GM20431 (cell line): ENCODE measurements at regions not wholly inside any gene's neighbourhood (a gene's known extent, or its start where the extent isn't known, plus 50 kb on each side); places are given as distances from the start of the nearest gene placed in this dataset.
"Not testable (repeated sequence)": the region's sequence is repeated elsewhere in the genome, so short reads cannot be mapped to it uniquely, and the experiment has no call there.

ENCODE experiments used
- in situ Hi-C: fragments of 300-500 bp; cut with MseI, MboI; formaldehyde crosslinking; loops from one replicate; pipeline ENCODE4 v1.15.0; 2020; ENCODE audit warnings: low sequenced_read_pairs; ENCODE audit not compliant: unreplicated experiment

- in situ Hi-C loops: no loop called here
Measured at GRCh38 chr7:119713606-119714005, 559.4 kb upstream of the KCND2 start.

DNA sequence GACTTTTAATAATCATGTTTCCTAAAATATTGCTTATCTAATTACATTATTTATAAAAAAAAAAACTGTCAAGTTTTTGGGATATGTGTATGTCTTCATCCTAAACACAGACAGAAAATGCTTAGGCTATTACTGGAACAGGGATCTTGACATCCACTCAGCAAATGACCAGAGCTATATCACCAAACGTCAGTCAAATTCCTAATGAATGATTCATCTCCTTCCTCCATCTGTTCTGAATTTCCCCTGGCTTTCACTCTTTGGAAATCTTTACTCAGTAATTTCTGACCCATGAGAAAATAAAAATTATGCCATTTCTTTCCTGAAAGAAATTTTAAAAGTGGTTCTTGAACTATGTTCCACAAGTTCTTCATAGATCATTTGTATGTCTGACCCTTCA lies 552.4 kb upstream of the KCND2 start:
- in situ Hi-C loops: no loop called here

GRCh38 chr7:119724041-119724792 lies 548.8 kb upstream of the KCND2 start:
- in situ Hi-C loops: no loop called here

- in situ Hi-C loops: no loop called here
Measured at GRCh38 chr7:119733127-119733879, 539.7 kb upstream of the KCND2 start.

- in situ Hi-C loops: no loop called here
Measured at GRCh38 chr7:119737390-119737789, 535.6 kb upstream of the KCND2 start.

GRCh38 chr7:119745280-119745679 lies 527.7 kb upstream of the KCND2 start:
- in situ Hi-C loops: not testable (repeated sequence)

DNA sequence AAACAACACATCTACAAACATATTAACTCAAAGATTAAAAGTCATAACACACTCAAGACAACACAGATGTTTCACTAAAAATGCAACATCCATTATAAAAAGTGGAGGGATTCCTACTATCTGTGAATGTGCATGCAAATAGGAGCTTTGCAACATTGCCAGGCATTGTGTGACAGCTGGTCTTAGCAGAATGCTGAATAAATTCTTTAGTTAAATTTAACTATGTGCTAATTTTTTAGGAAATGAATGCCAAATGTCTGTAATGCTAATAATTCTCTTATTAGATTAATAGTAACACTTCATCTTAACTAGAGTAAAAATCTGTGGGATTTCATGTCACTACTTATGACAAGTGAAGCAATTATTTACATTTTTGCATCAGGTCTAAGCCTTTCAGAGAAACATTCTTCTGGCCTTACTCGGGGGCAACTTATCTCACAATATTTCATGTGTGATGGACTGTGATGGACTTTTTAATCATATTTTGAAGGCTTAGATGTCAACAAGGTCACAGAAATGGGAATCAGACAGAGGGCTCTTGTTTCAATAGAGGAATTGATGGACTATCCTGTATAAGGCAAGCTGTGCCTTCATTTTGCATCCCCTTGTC lies 524.6 kb upstream of the KCND2 start:
- in situ Hi-C loops: no loop called here

DNA sequence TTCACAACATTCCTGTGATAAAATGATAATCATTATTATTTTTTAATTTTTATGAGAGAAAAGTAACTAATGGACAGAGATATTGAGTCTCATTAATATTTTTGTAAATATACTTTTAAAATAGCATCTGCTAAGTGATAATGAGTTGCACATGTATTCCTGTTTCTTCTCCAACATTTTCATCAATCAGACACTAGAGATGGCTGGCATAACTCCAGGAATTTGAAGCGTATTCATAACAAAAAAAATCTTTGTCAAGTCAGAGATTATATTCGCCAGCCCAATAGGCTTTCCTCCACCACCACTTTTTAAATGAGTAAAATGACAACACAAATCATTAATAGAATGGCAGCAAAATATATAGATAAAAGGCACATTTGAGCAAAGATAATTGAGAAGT lies 524.0 kb upstream of the KCND2 start:
- in situ Hi-C loops: no loop called here

DNA sequence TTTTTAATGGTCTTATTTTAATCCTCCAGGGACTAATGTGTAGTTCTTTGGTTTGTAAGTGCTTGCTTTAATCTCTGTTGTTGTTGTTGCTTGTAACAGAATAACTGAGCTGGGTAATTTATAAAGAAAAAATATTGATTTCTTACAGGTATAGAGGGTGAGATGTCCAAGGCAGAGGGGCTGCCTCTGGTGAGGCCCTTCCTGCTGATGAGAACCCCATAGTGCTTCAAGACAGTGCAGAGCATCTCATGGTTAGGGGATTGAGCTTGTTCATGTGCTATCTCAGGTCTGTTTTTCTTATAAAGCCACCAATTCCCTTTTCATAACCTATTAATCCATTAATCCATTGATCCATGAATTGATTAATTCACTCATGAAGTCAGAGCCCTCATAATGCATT lies 516.3 kb upstream of the KCND2 start:
- in situ Hi-C loops: no loop called here

GRCh38 chr7:119758254-119758653 lies 514.7 kb upstream of the KCND2 start:
- in situ Hi-C loops: no loop called here

- in situ Hi-C loops: no loop called here
Measured at GRCh38 chr7:119761776-119762175, 511.2 kb upstream of the KCND2 start.

DNA sequence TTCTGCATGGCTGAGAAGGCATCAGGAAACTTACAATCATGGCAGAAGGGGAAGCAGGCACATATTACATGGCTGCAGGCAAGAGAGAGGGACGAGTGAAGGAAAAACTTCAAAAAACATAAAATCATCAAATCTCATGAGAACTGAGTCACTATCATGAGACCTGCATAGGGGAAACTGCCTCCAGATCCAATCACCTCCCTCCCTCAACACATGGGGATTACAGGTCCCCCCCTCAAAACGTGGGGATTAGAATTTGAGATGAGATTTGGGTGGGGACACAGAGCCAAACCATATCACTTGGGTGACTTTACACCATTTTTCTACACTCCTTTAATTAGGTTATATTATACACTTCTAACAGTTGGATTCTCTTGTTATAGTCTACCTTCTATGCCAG lies 490.7 kb upstream of the KCND2 start:
- in situ Hi-C loops: no loop called here

DNA sequence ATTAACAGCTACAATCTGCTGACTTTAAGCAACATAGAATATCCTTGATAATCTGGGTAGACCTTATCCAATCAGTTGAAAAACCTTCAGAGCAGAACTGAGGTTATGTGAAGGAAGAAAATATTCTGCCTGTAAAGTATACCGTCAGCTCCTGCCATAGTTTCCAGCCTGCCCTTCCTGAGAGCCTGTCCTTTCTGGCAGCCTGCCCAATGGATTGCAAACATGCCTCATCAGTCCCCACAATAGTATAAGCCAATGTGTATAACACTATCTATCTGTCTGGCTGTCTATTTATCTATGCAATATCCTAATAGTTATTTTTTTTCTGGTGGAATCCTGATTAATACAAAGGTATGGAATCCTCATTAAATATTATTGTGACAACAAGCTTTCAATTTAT lies 489.2 kb upstream of the KCND2 start:
- in situ Hi-C loops: no loop called here

- in situ Hi-C loops: no loop called here
Measured at GRCh38 chr7:119802147-119802546, 470.8 kb upstream of the KCND2 start.

GRCh38 chr7:119825091-119825655 lies 447.8 kb upstream of the KCND2 start:
- in situ Hi-C loops: no loop called here

DNA sequence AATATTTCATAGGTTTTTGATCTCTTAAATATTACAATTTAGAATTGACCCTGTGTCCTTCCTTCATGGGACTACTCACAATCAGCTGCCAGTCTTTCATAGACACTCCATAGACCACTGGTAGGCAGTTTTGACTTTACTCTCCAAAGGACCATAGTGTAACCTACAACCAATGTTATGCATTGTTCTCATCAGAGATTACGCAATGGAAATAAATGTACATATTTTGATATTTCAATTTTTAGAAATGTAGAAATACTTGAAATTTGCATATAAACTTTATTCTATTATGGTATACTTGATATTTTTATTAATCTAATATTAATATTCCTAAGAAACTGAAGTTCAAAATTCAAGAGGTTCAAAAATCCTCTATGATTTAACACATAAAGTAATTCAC lies 446.4 kb upstream of the KCND2 start:
- in situ Hi-C loops: no loop called here

- in situ Hi-C loops: no loop called here
Measured at GRCh38 chr7:119838444-119838843, 434.5 kb upstream of the KCND2 start.

DNA sequence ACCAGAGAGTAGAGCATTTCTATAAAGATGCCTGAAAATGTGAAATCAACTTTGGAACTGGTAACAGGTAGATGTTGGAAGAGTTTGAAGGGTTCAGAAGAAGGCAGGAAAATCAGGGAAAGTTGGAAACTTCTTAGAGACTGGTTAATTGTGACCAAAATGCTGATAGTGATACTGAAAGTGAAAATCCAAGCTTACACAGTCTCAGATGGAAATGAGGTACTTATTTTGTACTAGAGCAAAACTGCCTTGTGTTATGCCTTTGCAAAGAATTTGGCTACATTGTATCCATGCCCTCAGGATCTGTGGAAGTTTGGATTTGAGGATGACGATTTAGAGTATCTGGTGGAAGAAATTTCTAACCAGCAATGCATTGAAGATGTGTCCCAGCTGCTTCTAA lies 430.6 kb upstream of the KCND2 start:
- in situ Hi-C loops: no loop called here

DNA sequence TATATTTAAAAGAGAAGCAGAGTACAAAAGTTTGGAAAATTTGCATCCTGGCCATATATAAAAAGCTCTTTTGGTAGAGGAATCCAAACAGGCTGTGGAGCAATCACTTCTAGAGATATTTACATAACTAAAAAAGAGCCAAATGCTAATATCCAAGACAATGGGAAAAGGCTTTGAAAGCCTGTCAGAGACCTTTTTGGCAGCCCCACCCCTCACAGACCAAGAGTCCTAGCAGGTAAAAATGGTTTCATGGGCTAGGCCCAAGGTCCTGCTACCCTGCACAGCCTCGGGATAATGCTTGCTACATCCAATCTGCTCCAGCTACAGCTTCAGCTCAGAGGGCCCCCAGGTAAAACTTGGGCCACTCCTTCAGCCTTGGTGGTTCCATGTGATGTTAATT lies 430.2 kb upstream of the KCND2 start:
- in situ Hi-C loops: no loop called here

GRCh38 chr7:119861385-119861784 lies 411.6 kb upstream of the KCND2 start:
- in situ Hi-C loops: no loop called here

DNA sequence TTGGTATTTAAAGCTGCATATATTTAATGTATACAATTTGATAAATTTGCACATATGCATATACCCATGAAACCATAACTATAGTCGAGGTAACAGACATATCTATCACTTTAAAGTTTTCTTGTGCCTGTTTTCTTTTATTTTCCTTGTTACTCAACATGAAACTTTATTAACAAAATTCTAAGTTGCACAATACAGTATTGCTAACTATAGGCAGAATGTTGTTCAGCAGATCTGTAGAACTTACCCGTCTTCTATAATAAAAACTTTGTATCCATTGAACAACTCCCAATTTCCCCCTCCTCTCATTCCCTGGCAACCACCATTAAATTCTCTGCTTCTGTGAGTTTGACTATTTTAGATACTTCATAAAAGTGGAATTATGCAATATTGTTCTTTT lies 404.6 kb upstream of the KCND2 start:
- in situ Hi-C loops: no loop called here
